ENCODE measurements at regions not wholly inside any gene's neighbourhood (a gene's known extent, or its start where the extent isn't known, plus 50 kb on each side); places are given as distances from the start of the nearest gene placed in this dataset.

- TF ChIP-seq ZBTB11 (tag by site-specific recombination; conservative IDR thresholded peaks at IDR 0.05; ENCODE audit: low read depth) (no peak), CTCF (tag by site-specific recombination; IDR thresholded peaks at IDR 0.05) (no peak), REST (tag by site-specific recombination; IDR thresholded peaks at IDR 0.05) (no peak), ZNF138 (tag by site-specific recombination; IDR thresholded peaks at IDR 0.05; ENCODE audit: borderline replicate concordance) (no peak), ZNF146 (tag by site-specific recombination; IDR thresholded peaks at IDR 0.05) (no peak), ZNF629 (tag by site-specific recombination; IDR thresholded peaks at IDR 0.05) (no peak), KLF1 (tag by site-specific recombination; IDR thresholded peaks at IDR 0.05) (no peak), ZNF398 (tag by site-specific recombination; IDR thresholded peaks at IDR 0.05) (no peak), ZNF549 (tag by site-specific recombination; IDR thresholded peaks at IDR 0.05) (no peak), GLIS2 (tag by site-specific recombination; IDR thresholded peaks at IDR 0.05) (no peak), ZNF692 (tag by site-specific recombination; IDR thresholded peaks at IDR 0.05) (no peak)
Observed at GRCh38 chr2:65881592-65881991, 449.2 kb upstream of the SPRED2 start.
